ENCODE measurements at regions not wholly inside any gene's neighbourhood (a gene's known extent, or its start where the extent isn't known, plus 50 kb on each side); places are given as distances from the start of the nearest gene placed in this dataset.

DNA sequence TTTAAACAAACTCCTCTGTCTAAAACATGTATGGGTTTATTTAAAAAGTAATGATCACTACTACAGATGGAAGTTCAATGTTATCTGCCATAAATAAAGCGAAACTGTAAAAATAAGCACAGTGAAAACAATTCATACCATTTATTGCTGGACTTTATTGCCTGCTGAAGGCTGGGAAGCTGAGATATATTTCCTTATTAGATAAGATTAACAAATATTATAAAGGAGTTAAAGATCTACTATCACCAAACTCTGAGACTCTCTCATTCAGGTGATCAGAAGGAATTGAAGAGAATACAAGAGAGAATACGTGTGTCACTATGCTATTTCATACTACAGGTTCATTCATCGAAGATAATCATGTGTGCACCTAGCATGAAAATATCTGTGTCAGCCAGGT lies 190.9 kb upstream of the ATP10B start:
- TF ChIP-seq POLR2AphosphoS5 (IDR thresholded peaks at IDR 0.05; ENCODE audit: low read depth, low read length), result no peak
- no peak for TF ChIP-seq POLR2A (IDR thresholded peaks at IDR 0.05; ENCODE audit: borderline replicate concordance, extremely low read depth, insufficient read depth, insufficient read length)
- TF ChIP-seq, protein P1, sequence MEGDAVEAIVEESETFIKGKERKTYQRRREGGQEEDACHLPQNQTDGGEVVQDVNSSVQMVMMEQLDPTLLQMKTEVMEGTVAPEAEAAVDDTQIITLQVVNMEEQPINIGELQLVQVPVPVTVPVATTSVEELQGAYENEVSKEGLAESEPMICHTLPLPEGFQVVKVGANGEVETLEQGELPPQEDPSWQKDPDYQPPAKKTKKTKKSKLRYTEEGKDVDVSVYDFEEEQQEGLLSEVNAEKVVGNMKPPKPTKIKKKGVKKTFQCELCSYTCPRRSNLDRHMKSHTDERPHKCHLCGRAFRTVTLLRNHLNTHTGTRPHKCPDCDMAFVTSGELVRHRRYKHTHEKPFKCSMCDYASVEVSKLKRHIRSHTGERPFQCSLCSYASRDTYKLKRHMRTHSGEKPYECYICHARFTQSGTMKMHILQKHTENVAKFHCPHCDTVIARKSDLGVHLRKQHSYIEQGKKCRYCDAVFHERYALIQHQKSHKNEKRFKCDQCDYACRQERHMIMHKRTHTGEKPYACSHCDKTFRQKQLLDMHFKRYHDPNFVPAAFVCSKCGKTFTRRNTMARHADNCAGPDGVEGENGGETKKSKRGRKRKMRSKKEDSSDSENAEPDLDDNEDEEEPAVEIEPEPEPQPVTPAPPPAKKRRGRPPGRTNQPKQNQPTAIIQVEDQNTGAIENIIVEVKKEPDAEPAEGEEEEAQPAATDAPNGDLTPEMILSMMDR (IDR thresholded peaks at IDR 0.05 in 2 of 3, conservative IDR thresholded peaks at IDR 0.05 in 1 of 3; ENCODE audit: borderline replicate concordance in 1 of 3, insufficient read depth in 1 of 3, low read depth in 2 of 3, low read length in 2 of 3), result no peak
- TF ChIP-seq MAX (IDR thresholded peaks at IDR 0.05), result no peak
- TF ChIP-seq EZH2 (IDR thresholded peaks at IDR 0.05), result no peak
- TF ChIP-seq, protein P2, sequence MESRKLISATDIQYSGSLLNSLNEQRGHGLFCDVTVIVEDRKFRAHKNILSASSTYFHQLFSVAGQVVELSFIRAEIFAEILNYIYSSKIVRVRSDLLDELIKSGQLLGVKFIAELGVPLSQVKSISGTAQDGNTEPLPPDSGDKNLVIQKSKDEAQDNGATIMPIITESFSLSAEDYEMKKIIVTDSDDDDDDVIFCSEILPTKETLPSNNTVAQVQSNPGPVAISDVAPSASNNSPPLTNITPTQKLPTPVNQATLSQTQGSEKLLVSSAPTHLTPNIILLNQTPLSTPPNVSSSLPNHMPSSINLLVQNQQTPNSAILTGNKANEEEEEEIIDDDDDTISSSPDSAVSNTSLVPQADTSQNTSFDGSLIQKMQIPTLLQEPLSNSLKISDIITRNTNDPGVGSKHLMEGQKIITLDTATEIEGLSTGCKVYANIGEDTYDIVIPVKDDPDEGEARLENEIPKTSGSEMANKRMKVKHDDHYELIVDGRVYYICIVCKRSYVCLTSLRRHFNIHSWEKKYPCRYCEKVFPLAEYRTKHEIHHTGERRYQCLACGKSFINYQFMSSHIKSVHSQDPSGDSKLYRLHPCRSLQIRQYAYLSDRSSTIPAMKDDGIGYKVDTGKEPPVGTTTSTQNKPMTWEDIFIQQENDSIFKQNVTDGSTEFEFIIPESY (IDR thresholded peaks at IDR 0.05; ENCODE audit: extremely low read depth, insufficient replicate concordance, low read length), result no peak
- no peak for TF ChIP-seq RAD21 (IDR thresholded peaks at IDR 0.05; ENCODE audit: low read depth)
- no peak for TF ChIP-seq CBX3 (IDR thresholded peaks at IDR 0.05; ENCODE audit: low read depth)
- TF ChIP-seq SIN3A (IDR thresholded peaks at IDR 0.05; ENCODE audit: low read depth), result no peak
- TF ChIP-seq JUND (IDR thresholded peaks at IDR 0.05), result no peak
- no peak for TF ChIP-seq ZFX (IDR thresholded peaks at IDR 0.05)

All from HCT116 (cell line).